K562 (cell line): ENCODE measurements at regions not wholly inside any gene's neighbourhood (a gene's known extent, or its start where the extent isn't known, plus 50 kb on each side); places are given as distances from the start of the nearest gene placed in this dataset.

ENCODE experiments used
- ATAC-seq: fragments of 200-7000 bp; cut with Tn5 transposase; 3 replicates; pipeline ENCODE4 v1.9.1; 2020; ENCODE audit warnings: moderate library complexity
- BruUV-seq: library from RNA; stranded (reverse); fragments of 400-500 nt; replicated peaks from 2 replicates; lab custom pipeline; 2021; lab: Mats Ljungman, UMichigan
- CTCF ChIA-PET: fragments of 300-600 bp; formaldehyde crosslinking; extraction: SDS; loops from one replicate; lab custom pipeline; 2021; ENCODE audit warnings: low intra/inter-chr PET ratio; lab: Yijun Ruan, JAX
- POLR2A ChIA-PET: fragments of 300-600, 350-650 bp; sonication (Branson Sonifier 250); formaldehyde crosslinking; extraction: SDS; loops from one replicate; lab custom pipeline; 2021; ENCODE audit warnings: antibody characterized with exemption, inconsistent platforms; lab: Yijun Ruan, JAX
- DNase-seq, 4 experiments: peaks; one replicate each; pipeline versions ENCODE4 v3.0.0 to v3.0.0-alpha.2; 2011 to 2018; ENCODE audit warnings: low spot score in 3 of 4, mixed read lengths in 3 of 4; ENCODE audit errors: extremely low read depth in 1 of 4
- FAIRE-seq: peaks from 2 replicates; lab custom pipeline; 2011; peaks lifted over from hg19 to GRCh38; lab: Jason Lieb, UNC
- H2AFZ ChIP-seq: 2 replicates; pipeline ENCODE4 v1.6.0; 2011; ENCODE audit warnings: low read depth, low read length, control low read depth, inconsistent platforms
- H3K27ac ChIP-seq: fragments of 200-600 bp; 3 replicates; pipeline ENCODE4 v1.8.0; 2011; ENCODE audit warnings: low read depth, mild to moderate bottlenecking, control low read depth, inconsistent platforms, low read length, moderate library complexity, mixed read lengths; ENCODE audit errors: extremely low read depth
- H3K27me3 ChIP-seq, 2 experiments: fragments of 300-600 bp in 1 of 2; 2 replicates in 1 of 2; 3 replicates in 1 of 2; pipeline versions ENCODE4 v1.6.0 to v1.8.0; 2011; ENCODE audit warnings: inconsistent platforms in 2 of 2, low read length in 2 of 2, mild to moderate bottlenecking in 1 of 2, mixed read lengths in 1 of 2, moderate library complexity in 1 of 2; ENCODE audit not compliant: control insufficient read depth in 2 of 2, insufficient read depth in 2 of 2
- H3K36me3 ChIP-seq: fragments of 300-600 bp; 3 replicates; pipeline ENCODE4 v1.8.0; 2011; ENCODE audit warnings: mild to moderate bottlenecking, low read length, inconsistent platforms; ENCODE audit not compliant: control insufficient read depth, insufficient read depth
- H3K4me1 ChIP-seq, 2 experiments: fragments of 200-600 bp in 1 of 2; replicated peaks in 1 of 2; 2 replicates in 1 of 2; 3 replicates in 1 of 2; pipeline versions ENCODE4 v1.5.1 to v1.8.0; 2011; ENCODE audit warnings: inconsistent platforms in 2 of 2, low read length in 2 of 2, mild to moderate bottlenecking in 1 of 2, mixed read lengths in 1 of 2, moderate library complexity in 1 of 2; ENCODE audit not compliant: control insufficient read depth in 2 of 2, insufficient read depth in 2 of 2
- H3K4me2 ChIP-seq: 2 replicates; pipeline ENCODE4 v1.6.1; 2011; ENCODE audit warnings: low read length, control low read depth, inconsistent platforms, mixed read lengths; ENCODE audit not compliant: insufficient read depth
- H3K4me3 ChIP-seq: fragments of 200-600 bp; sonication (generic), shearing (Covaris generic); 2 replicates; pipeline ENCODE4 v1.5.1; 2016; ENCODE audit warnings: control low read depth, inconsistent platforms
- H3K79me2 ChIP-seq: fragments of 200-600 bp; 3 replicates; pipeline ENCODE4 v1.8.0; 2011; ENCODE audit warnings: low read length, inconsistent platforms; ENCODE audit not compliant: control insufficient read depth, insufficient read depth
- H3K9ac ChIP-seq, 2 experiments: 2 replicates each; pipeline versions ENCODE4 v1.6.0 to v1.6.1; 2011; ENCODE audit warnings: low read depth in 2 of 2, low read length in 2 of 2, control low read depth in 1 of 2, inconsistent platforms in 1 of 2, mild to moderate bottlenecking in 1 of 2, mixed read lengths in 1 of 2; ENCODE audit not compliant: insufficient read depth in 1 of 2
- H3K9me1 ChIP-seq: one replicate; pipeline ENCODE4 v1.6.0; 2011; ENCODE audit warnings: inconsistent platforms, mild to moderate bottlenecking, low read length, moderate library complexity; ENCODE audit not compliant: control insufficient read depth, insufficient read depth
- H3K9me3 ChIP-seq: replicated peaks from 2 replicates; pipeline ENCODE4 v1.5.1; 2011; ENCODE audit warnings: low read depth, low read length, inconsistent platforms; ENCODE audit not compliant: control insufficient read depth, insufficient read depth
- H4K20me1 ChIP-seq: replicated peaks from 2 replicates; pipeline ENCODE4 v1.6.1; 2011; ENCODE audit warnings: low read length, inconsistent platforms, mixed read lengths; ENCODE audit not compliant: control insufficient read depth, insufficient read depth
- ARID4B ChIP-seq: sonication (generic); formaldehyde crosslinking; IDR thresholded peaks from 2 replicates; pipeline ENCODE4 v1.8.0; 2022; ENCODE audit warnings: mild to moderate bottlenecking, missing genetic modification reagents
- FUS ChIP-seq: fragments of 200-400 bp; formaldehyde crosslinking; optimal IDR thresholded peaks from 2 replicates; pipeline ENCODE3; 2017; ENCODE audit warnings: low read depth, low read length
- MBD2 ChIP-seq: sonication (generic); IDR thresholded peaks from 2 replicates; pipeline ENCODE4 v1.6.1; 2016; ENCODE audit warnings: low read depth, borderline replicate concordance
- NONO ChIP-seq, 2 experiments: fragments of 200-400 bp in 1 of 2; fragments of 450-650 bp in 1 of 2; formaldehyde crosslinking in 1 of 2; IDR thresholded peaks; 2 replicates each; pipeline ENCODE4 v1.6.1; 2017; ENCODE audit warnings: low read depth in 2 of 2, mild to moderate bottlenecking in 2 of 2, moderate library complexity in 2 of 2, low read length in 1 of 2
- POLR3G ChIP-seq: IDR thresholded peaks from 2 replicates; pipeline ENCODE4 v1.6.1; 2011; ENCODE audit not compliant: insufficient read length, insufficient replicate concordance; ENCODE audit errors: extremely low read depth
- PTTG1 ChIP-seq: fragments of 450-650 bp; IDR thresholded peaks from 2 replicates; pipeline ENCODE4 v1.6.1; 2016; ENCODE audit warnings: low read depth, mild to moderate bottlenecking, missing genetic modification characterization, missing compliant biosample characterization
- ZNF511 ChIP-seq: sonication (generic); formaldehyde crosslinking; IDR thresholded peaks from 2 replicates; pipeline ENCODE4 v1.8.0; 2022; ENCODE audit warnings: mild to moderate bottlenecking, missing genetic modification reagents
- ZNF707 ChIP-seq: fragments of 250-450 bp; sonication (Bioruptor Pico); conservative IDR thresholded peaks from 2 replicates; pipeline ENCODE4 v1.8.0; 2022; ENCODE audit warnings: inconsistent platforms, mild to moderate bottlenecking, moderate library complexity
- WGBS: fragments of 100-300 bp; shearing (Covaris generic); methylation state at CpG from one replicate; pipeline ENCODE4 v1.1.6; 2016; ENCODE audit warnings: low coverage, mixed read lengths; ENCODE audit not compliant: insufficient coverage; ENCODE audit errors: missing lambda C conversion rate; 5-methylcytosine and 5-hydroxymethylcytosine counted together
- in situ Hi-C: fragments of 300-500 bp; cut with MboI; formaldehyde crosslinking; loops from 4 replicates; pipeline ENCODE4 v1.15.0; 2018; ENCODE audit warnings: inconsistent platforms, mixed read lengths
- intact Hi-C: fragments of 100-400 bp; cut with micrococcal nuclease; formaldehyde crosslinking; loops from 2 replicates; pipeline ENCODE4 v1.14.2; 2022

DNA sequence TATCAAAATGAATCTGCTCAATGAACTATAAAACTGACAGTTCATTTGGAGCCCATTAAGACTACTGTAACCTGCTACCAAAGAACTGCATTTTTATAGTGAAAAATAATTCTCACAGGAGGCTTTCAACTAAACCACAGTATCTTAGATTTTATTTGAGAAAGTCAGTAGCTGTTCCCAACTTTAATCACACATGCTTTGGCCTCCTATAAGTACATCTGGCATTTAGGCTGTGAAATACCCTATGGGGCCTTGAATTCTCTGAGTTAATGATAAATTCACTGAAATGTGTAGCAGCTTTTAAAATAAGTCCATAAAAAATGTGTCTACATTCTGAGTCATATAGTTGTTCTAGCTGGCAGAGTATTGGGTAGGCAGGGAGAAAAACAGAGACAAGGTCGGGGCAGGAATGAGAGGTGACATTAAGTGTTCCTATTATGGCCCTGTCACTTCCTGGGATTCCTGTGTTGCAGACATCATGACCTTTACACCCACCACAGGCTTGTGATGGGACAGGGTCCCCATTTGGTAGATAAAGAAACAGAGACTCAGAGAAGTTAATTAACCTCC, 588.8 kb downstream of the REEP3 start:
- BruUV-seq: no TSS peak
- intact Hi-C loops: no loop called here
- no peak overlapping the region for H3K27ac ChIP-seq
- ChIA-PET POLR2A (no interaction called here), CTCF (no interaction called here)
- no peak overlapping the region for H3K4me3 ChIP-seq
- no peak for ATAC-seq
- H3K79me2 ChIP-seq: no peaks in the 10 kb centered on the region
- WGBS: 0% methylated on average over 1 of the region's 1 CpG
- TF ChIP-seq POLR3G: no peak
- TF ChIP-seq PTTG1 (tag): no peak
- no peak for TF ChIP-seq ZNF707
- no peak for TF ChIP-seq FUS
- TF ChIP-seq ARID4B (CRISPR knock-in tag): no peak
- TF ChIP-seq MBD2: no peak
- TF ChIP-seq ZNF511 (CRISPR knock-in tag): no peak
- no peak for TF ChIP-seq NONO (IDR thresholded peaks at IDR 0.05; ENCODE audit: low read depth in 2 of 2, low read length in 1 of 2)
- in situ Hi-C loops: no loop called here
- H3K4me2 ChIP-seq: no peak overlapping the region
- no peaks in the 10 kb centered on the region for H3K36me3 ChIP-seq
- no peaks in the 10 kb centered on the region for H3K9me1 ChIP-seq
- no peaks in the 10 kb centered on the region for H3K27me3 ChIP-seq
- no peaks in the 10 kb centered on the region for H3K4me1 ChIP-seq
- H4K20me1 ChIP-seq: no peaks in the 10 kb centered on the region
- DNase-seq: no peak
- FAIRE-seq: no peak
- no peak overlapping the region for H2AFZ ChIP-seq
- H3K9ac ChIP-seq: no peak overlapping the region
- H3K9me3 ChIP-seq: no peaks in the 10 kb centered on the region
